Esophagus muscularis mucosa (tissue), 4 donors: ENCODE measurements at regions not wholly inside any gene's neighbourhood (a gene's known extent, or its start where the extent isn't known, plus 50 kb on each side); places are given as distances from the start of the nearest gene placed in this dataset.
A peak's percentile ranks its signal among the peaks of the same experiment; 100 is the strongest.

Experiments used
- DNase-seq: peaks from one replicate; pipeline ENCODE4 v3.0.0-alpha.2; 2017; ENCODE audit errors: extremely low spot score
- H3K27ac ChIP-seq, 4 donors: fragments of 200-600 bp; sonication (generic); replicated peaks in 1 of 4; 1 replicate in 3 of 4; 2 replicates in 1 of 4; pipeline ENCODE4 v1.5.1; 2016 to 2019; ENCODE audit warnings: mild to moderate bottlenecking in 1 of 4
- H3K27me3 ChIP-seq, 4 donors: fragments of 200-600 bp; sonication (generic); one replicate each; pipeline versions ENCODE4 v1.5.1 to v1.6.0; 2016 to 2019
- H3K36me3 ChIP-seq, 4 donors: fragments of 200-600 bp; sonication (generic); one replicate each; pipeline ENCODE4 v1.5.1; 2016 to 2019
- H3K4me1 ChIP-seq, 4 donors: fragments of 200-600 bp; sonication (generic); one replicate each; pipeline ENCODE4 v1.5.1; 2016 to 2019
- H3K4me3 ChIP-seq, 4 donors: fragments of 200-600 bp; sonication (generic); 1 replicate in 2 of 4; 2 replicates in 2 of 4; pipeline ENCODE4 v1.5.1; 2016 to 2019; ENCODE audit warnings: mild to moderate bottlenecking in 4 of 4, moderate library complexity in 1 of 4
- H3K9me3 ChIP-seq, 4 donors: fragments of 200-600 bp; sonication (generic); 1 replicate in 3 of 4; 2 replicates in 1 of 4; pipeline ENCODE4 v1.5.1; 2016 to 2019
- CTCF ChIP-seq, 3 experiments: fragments of 200-600 bp in 2 of 3; fragments of 450-650 bp in 1 of 3; sonication (generic) in 2 of 3; IDR thresholded peaks; one replicate each; pipeline ENCODE4 v1.5.1; 2017 to 2019; ENCODE audit warnings: antibody characterized with exemption in 3 of 3, mild to moderate bottlenecking in 2 of 3, moderate library complexity in 1 of 3
- EP300 ChIP-seq: sonication (generic); formaldehyde crosslinking; IDR thresholded peaks from one replicate; pipeline ENCODE4 v1.6.1; 2017; ENCODE audit warnings: antibody characterized with exemption
- POLR2A ChIP-seq: fragments of 450-650 bp; IDR thresholded peaks from one replicate; pipeline ENCODE4 v1.6.1; 2017; ENCODE audit warnings: antibody characterized with exemption, moderate library complexity, mild to moderate bottlenecking, low read depth
- POLR2AphosphoS5 ChIP-seq, 2 donors: sonication (generic); formaldehyde crosslinking; IDR thresholded peaks; one replicate each; pipeline ENCODE4 v1.6.1; 2017; ENCODE audit warnings: antibody characterized with exemption in 2 of 2
- WGBS: methylation state at CpG from one replicate; pipeline ENCODE4 v1.1.5; 2018; 5-methylcytosine and 5-hydroxymethylcytosine counted together
- intact Hi-C: fragments of 100-400 bp; cut with DNase I; formaldehyde crosslinking; loops from one replicate; pipeline ENCODE4 v1.15.1; 2023

GRCh38 chrX:117002981-117003380 lies 540.2 kb upstream of the CT83 start:
- TF ChIP-seq EP300 (no peak), POLR2A (no peak), CTCF (IDR thresholded peaks at IDR 0.05) (no peak), POLR2AphosphoS5 (IDR thresholded peaks at IDR 0.05) (no peak)
- no peak for DNase-seq
- Histone ChIP-seq H3K9me3 (no peaks in the 10 kb centered on the region), H3K4me3 (no peak overlapping the region), H3K27me3 (peaks cover 0 to 5% (median 0%) of the 10 kb centered on the region in 4 donors), H3K36me3 (no peaks in the 10 kb centered on the region), H3K27ac (no peak overlapping the region), H3K4me1 (no peaks in the 10 kb centered on the region)
- intact Hi-C loops, result no loop called here
- 40% methylated on average over 3 of the region's 3 CpGs for WGBS

- no peaks in the 10 kb centered on the region for H3K4me1 ChIP-seq
- no peak overlapping the region for H3K27ac ChIP-seq
- no peak for DNase-seq
- no peaks in the 10 kb centered on the region for H3K9me3 ChIP-seq
- H3K4me3 ChIP-seq, result no peak overlapping the region
- intact Hi-C loops, result no loop called here
- TF ChIP-seq POLR2AphosphoS5 (IDR thresholded peaks at IDR 0.05), result no peak
- TF ChIP-seq CTCF (IDR thresholded peaks at IDR 0.05), result no peak
- TF ChIP-seq POLR2A, result no peak
- no peak for TF ChIP-seq EP300
- no peaks in the 10 kb centered on the region for H3K27me3 ChIP-seq
- H3K36me3 ChIP-seq, result no peaks in the 10 kb centered on the region
Measured at GRCh38 chrX:116975517-116975916, 512.7 kb upstream of the CT83 start.

DNA sequence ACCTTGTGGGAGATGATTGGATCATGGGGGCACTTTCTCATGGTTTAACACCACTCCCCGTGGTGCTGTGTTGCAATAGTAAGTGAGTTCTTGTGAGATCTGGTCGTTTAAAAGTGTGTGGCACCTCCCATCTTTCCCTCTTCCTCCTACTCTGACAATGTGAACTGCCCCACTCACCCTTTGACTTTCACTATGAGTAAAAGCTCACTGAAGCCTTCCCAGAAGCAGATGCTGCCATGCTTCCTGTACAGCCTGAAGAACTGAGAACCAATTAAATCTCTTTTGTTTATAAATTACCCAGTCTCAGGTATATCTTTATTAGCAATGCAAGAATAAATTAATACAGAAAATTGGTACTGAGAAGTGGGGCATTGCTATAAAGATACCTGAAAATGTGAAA lies 509.6 kb upstream of the CT83 start:
- intact Hi-C loops, result no loop called here
- Histone ChIP-seq H3K36me3 (no peaks in the 10 kb centered on the region), H3K4me1 (no peaks in the 10 kb centered on the region), H3K27me3 (no peaks in the 10 kb centered on the region), H3K27ac (no peak overlapping the region), H3K9me3 (no peaks in the 10 kb centered on the region), H3K4me3 (no peak overlapping the region)
- DNase-seq, result no peak
- 40% methylated on average over 2 of the region's 2 CpGs for WGBS
- TF ChIP-seq EP300 (no peak), CTCF (IDR thresholded peaks at IDR 0.05) (no peak), POLR2A (no peak)

GRCh38 chrX:116961872-116962582 lies 499.3 kb upstream of the CT83 start:
- H3K27ac ChIP-seq, result no peak overlapping the region
- DNase-seq, result no peak
- no peaks in the 10 kb centered on the region for H3K4me1 ChIP-seq
- peak in 2 of 3 experiments; percentile 8 to 23 for TF ChIP-seq CTCF (IDR thresholded peaks at IDR 0.05)
- no peak for TF ChIP-seq EP300
- WGBS, result 39% methylated on average over 7 of the region's 7 CpGs
- intact Hi-C loops, result no loop called here
- no peak overlapping the region for H3K4me3 ChIP-seq
- no peaks in the 10 kb centered on the region for H3K36me3 ChIP-seq
- H3K27me3 ChIP-seq, result no peaks in the 10 kb centered on the region
- no peaks in the 10 kb centered on the region for H3K9me3 ChIP-seq

DNA sequence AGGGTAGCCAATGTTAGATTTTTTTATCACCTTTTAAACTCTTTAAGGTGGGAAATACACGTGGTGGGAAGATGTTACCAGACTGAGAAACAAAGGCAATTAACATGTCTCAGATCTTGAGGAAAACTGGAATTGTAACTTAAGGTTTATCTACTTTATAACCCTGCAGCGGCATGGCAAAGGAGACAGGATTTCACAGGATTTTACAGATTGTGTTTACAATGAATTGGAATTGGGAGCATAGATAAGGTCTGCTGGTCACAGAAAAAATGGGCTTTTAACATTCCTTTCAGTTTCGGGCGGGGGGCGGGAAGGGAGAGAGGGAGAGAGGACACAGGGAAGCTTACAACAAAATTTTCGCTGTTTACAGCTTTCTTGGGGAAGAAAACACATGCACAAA lies 467.5 kb upstream of the CT83 start:
- 40% methylated on average over 6 of the region's 6 CpGs for WGBS
- DNase-seq, result no peak
- intact Hi-C loops, result no loop called here
- Histone ChIP-seq H3K4me1 (peaks cover 0 to 8% (median under 1%) of the 10 kb centered on the region in 4 donors), H3K4me3 (no peak overlapping the region), H3K36me3 (no peaks in the 10 kb centered on the region), H3K27me3 (no peaks in the 10 kb centered on the region), H3K9me3 (no peaks in the 10 kb centered on the region), H3K27ac (no peak overlapping the region)
- TF ChIP-seq POLR2A, result no peak
- no peak for TF ChIP-seq CTCF (IDR thresholded peaks at IDR 0.05)
- no peak for TF ChIP-seq POLR2AphosphoS5 (IDR thresholded peaks at IDR 0.05)
- no peak for TF ChIP-seq EP300
